DOHH2 (cell line): ENCODE measurements at regions not wholly inside any gene's neighbourhood (a gene's known extent, or its start where the extent isn't known, plus 50 kb on each side); places are given as distances from the start of the nearest gene placed in this dataset.

ENCODE experiments used
- H3F3A ChIP-seq: fragments of 200-600 bp; sonication (generic), shearing (Covaris generic); 2 replicates; pipeline ENCODE4 v1.6.0; 2016; ENCODE audit warnings: antibody characterized with exemption, mild to moderate bottlenecking; ENCODE audit not compliant: control insufficient read depth, insufficient read depth
- H3K27ac ChIP-seq: fragments of 200-600 bp; sonication (generic); 2 replicates; pipeline ENCODE4 v1.5.1; 2014; ENCODE audit warnings: low read depth, mild to moderate bottlenecking, low read length, moderate library complexity
- H3K27me3 ChIP-seq: fragments of 200-600 bp; sonication (generic); 2 replicates; pipeline ENCODE4 v1.6.1; 2014; ENCODE audit warnings: mild to moderate bottlenecking, low read length, mixed read lengths; ENCODE audit not compliant: control insufficient read depth
- H3K36me3 ChIP-seq: fragments of 200-600 bp; sonication (generic); 2 replicates; pipeline ENCODE4 v1.6.1; 2014; ENCODE audit warnings: mild to moderate bottlenecking, low read length, moderate library complexity, mixed read lengths; ENCODE audit not compliant: control insufficient read depth
- H3K4me1 ChIP-seq: fragments of 200-600 bp; sonication (generic); 2 replicates; pipeline ENCODE4 v1.6.1; 2014; ENCODE audit warnings: mild to moderate bottlenecking, low read length, mixed read lengths; ENCODE audit not compliant: control insufficient read depth
- H3K4me2 ChIP-seq: fragments of 200-600 bp; sonication (generic); 2 replicates; pipeline ENCODE4 v1.6.0; 2014; ENCODE audit warnings: mild to moderate bottlenecking, low read length, moderate library complexity
- H3K4me3 ChIP-seq: fragments of 200-600 bp; sonication (generic); 2 replicates; pipeline ENCODE4 v1.5.1; 2014; ENCODE audit warnings: mild to moderate bottlenecking, low read length, mixed read lengths
- H3K79me2 ChIP-seq: fragments of 200-600 bp; sonication (generic); 2 replicates; pipeline ENCODE4 v1.6.1; 2014; ENCODE audit warnings: mild to moderate bottlenecking, low read length, mixed read lengths; ENCODE audit not compliant: control insufficient read depth
- H3K9me2 ChIP-seq: fragments of 200-600 bp; sonication (generic); replicated peaks from 2 replicates; pipeline ENCODE4 v1.6.1; 2014; ENCODE audit warnings: mild to moderate bottlenecking, low read length, mixed read lengths; ENCODE audit not compliant: control insufficient read depth
- H3K9me3 ChIP-seq: fragments of 200-600 bp; sonication (generic); 2 replicates; pipeline ENCODE4 v1.6.1; 2014; ENCODE audit warnings: antibody characterized with exemption, low read length, mixed read lengths; ENCODE audit not compliant: control insufficient read depth, insufficient read depth
- H4K20me1 ChIP-seq: fragments of 200-600 bp; sonication (generic); 2 replicates; pipeline ENCODE4 v1.6.0; 2014; ENCODE audit warnings: low read depth, mild to moderate bottlenecking, antibody characterized with exemption, low read length, moderate library complexity; ENCODE audit not compliant: control insufficient read depth, insufficient read depth
- CTCF ChIP-seq: fragments of 200-600 bp; sonication (generic); IDR thresholded peaks from one replicate; pipeline ENCODE4 v1.5.1; 2014; ENCODE audit warnings: antibody characterized with exemption, mild to moderate bottlenecking, low read depth, low read length; ENCODE audit not compliant: poor library complexity, severe bottlenecking
- EZH2phosphoT487 ChIP-seq: fragments of 200-600 bp; sonication (generic); IDR thresholded peaks from 2 replicates; pipeline ENCODE4 v1.6.1; 2017; ENCODE audit warnings: borderline replicate concordance, mild to moderate bottlenecking, antibody characterized with exemption, low read length, moderate library complexity, mixed read lengths

GRCh38 chr5:88089719-88090390 lies 178.8 kb downstream of the TMEM161B start:
- no peak for TF ChIP-seq CTCF
- TF ChIP-seq EZH2phosphoT487 = no peak
- H3K27me3 ChIP-seq = no peaks in the 10 kb centered on the region
- H4K20me1 ChIP-seq = no peaks in the 10 kb centered on the region

GRCh38 chr5:88085462-88085861 lies 183.2 kb downstream of the TMEM161B start:
- Histone ChIP-seq H4K20me1 (no peaks in the 10 kb centered on the region), H3K79me2 (no peaks in the 10 kb centered on the region), H3K9me2 (no peaks in the 10 kb centered on the region), H3K4me3 (no peak overlapping the region), H3K4me1 (no peaks in the 10 kb centered on the region), H3K4me2 (no peak overlapping the region), H3K27me3 (no peaks in the 10 kb centered on the region), H3K36me3 (no peaks in the 10 kb centered on the region), H3K27ac (no peak overlapping the region), H3F3A (no peaks in the 10 kb centered on the region), H3K9me3 (no peaks in the 10 kb centered on the region)
- TF ChIP-seq EZH2phosphoT487 (no peak), CTCF (no peak)

More at GRCh38 chr5:88089719-88090390, 178.8 kb downstream of the TMEM161B start:
- Histone ChIP-seq H3K36me3 (no peaks in the 10 kb centered on the region), H3K4me1 (peaks cover 9% of the 10 kb centered on the region), H3K27ac (no peak overlapping the region), H3K9me2 (no peaks in the 10 kb centered on the region), H3K4me2 (no peak overlapping the region), H3K4me3 (no peak overlapping the region), H3F3A (no peaks in the 10 kb centered on the region), H3K79me2 (no peaks in the 10 kb centered on the region), H3K9me3 (no peaks in the 10 kb centered on the region)

- Histone ChIP-seq H3K9me3 (no peaks in the 10 kb centered on the region; the same call in 1 of the 2 replicates), H3K9me2 (no peaks in the 10 kb centered on the region), H3K4me2 (no peak overlapping the region), H3K4me3 (no peak overlapping the region), H3K79me2 (no peaks in the 10 kb centered on the region), H4K20me1 (no peaks in the 10 kb centered on the region), H3K27me3 (no peaks in the 10 kb centered on the region), H3K36me3 (no peaks in the 10 kb centered on the region), H3F3A (no peaks in the 10 kb centered on the region), H3K27ac (no peak overlapping the region), H3K4me1 (no peaks in the 10 kb centered on the region)
- TF ChIP-seq EZH2phosphoT487 = no peak
- TF ChIP-seq CTCF = no peak
These were observed 186.8 kb downstream of the TMEM161B start for GRCh38 chr5:88081877-88082276.
